Stimulated activated CD4-positive, alpha-beta T cell treated with anti-CD3 and anti-CD28 coated beads, Interleukin-12 subunit alpha, Interleukin-12 subunit beta, amount 100 ng/mL, for 48 hours (primary cell): ENCODE measurements at regions not wholly inside any gene's neighbourhood (a gene's known extent, or its start where the extent isn't known, plus 50 kb on each side); places are given as distances from the start of the nearest gene placed in this dataset.
"Not testable (repeated sequence)": the region's sequence is repeated elsewhere in the genome, so short reads cannot be mapped to it uniquely, and the experiment has no call there.

Source experiments
- DNase-seq, 3 donors: peaks; one replicate each; pipeline ENCODE4 v3.0.0-alpha.2; 2020; ENCODE audit warnings: low read depth in 2 of 3, low spot score in 1 of 3

DNA sequence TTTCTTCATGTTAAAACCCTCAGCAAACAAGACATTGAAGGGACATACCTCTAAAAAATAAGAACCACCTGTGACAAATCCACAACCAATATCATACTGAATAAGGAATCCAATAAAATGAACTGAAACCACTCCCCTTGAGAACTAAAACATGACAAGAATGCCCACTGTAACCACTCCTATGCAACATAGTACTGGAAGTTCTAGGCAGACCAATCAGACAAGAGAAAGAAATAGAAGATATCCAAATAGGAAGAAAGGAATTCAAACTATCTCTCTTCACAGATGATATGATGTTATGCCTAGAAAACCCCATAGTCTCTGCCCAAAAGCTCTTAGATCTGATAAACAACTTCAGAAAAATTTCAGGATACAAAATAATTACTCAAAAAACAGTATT lies 887.7 kb upstream of the CDH18 start:
- DNase-seq: not testable (repeated sequence)

- not testable (repeated sequence) for DNase-seq
These were observed 877.9 kb upstream of the CDH18 start for GRCh38 chr5:20865892-20866291.

- DNase-seq: no peak
These were observed 845.2 kb upstream of the CDH18 start for GRCh38 chr5:20833081-20833627.

DNA sequence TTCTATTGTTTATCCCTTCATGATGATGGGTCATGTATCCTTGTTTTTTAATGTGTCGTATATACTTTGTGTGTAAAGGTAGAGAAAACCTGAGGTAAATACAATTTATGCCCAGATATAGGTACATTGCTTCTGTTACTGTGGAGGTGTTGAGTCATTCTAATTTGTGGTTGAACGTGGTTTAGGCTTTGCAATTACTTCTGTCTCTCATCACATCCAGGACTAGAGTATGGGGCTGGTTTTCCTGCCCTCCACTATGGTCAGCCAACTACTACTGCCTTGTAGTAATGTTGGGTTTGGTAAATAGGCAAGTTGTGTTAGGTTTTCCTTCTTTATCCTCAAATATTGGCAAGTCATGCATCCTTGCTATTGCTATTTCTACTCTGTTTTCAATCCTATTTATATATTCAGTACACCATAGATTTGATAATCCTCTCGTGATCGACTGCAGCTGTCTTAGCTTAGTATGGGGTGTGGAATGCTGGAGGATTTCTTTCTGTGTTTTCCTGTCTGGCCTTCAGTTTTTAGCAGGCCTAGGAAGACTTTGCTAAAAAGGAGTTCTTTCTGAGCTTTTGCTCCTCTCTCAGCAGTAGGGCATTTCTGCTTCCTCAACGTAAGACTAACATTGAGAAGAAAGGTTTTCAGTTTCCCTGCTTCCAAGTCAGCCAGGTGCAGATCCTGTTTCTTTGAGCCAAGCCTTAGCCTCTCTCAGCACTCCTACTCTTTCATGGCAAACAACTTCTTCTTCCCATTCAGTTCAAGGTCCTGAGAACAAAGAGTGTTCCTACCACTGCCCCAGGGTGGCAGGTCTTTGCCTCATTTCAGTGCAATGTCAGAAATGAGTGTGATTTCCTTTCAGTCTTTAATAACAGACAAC lies 844.4 kb upstream of the CDH18 start:
- DNase-seq: no peak

GRCh38 chr5:20825951-20826350 lies 838.0 kb upstream of the CDH18 start:
- not testable (repeated sequence) for DNase-seq

DNA sequence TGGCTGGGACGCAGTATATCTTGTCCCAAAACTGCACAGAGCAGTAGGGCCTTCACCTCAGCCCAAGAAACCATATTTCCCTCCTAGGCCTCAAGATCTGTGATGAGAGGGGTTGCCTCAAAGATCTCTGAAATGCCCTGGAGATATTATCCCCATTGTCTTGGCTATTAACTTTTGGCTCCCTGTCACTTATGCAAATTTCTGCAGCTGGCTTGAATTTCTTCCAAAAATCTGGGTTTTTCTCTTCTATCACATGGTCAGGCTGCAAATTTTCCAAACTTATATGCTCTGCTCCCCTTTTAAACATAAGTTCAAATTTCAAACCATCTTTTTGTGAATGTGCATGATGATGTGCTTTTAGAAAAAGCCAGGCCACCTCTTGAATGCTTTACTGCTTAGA lies 809.2 kb upstream of the CDH18 start:
- not testable (repeated sequence) for DNase-seq

GRCh38 chr5:20784755-20785154 lies 796.8 kb upstream of the CDH18 start:
- not testable (repeated sequence) for DNase-seq

- DNase-seq: not testable (repeated sequence)
These were observed 795.5 kb upstream of the CDH18 start for GRCh38 chr5:20783484-20783883.

DNA sequence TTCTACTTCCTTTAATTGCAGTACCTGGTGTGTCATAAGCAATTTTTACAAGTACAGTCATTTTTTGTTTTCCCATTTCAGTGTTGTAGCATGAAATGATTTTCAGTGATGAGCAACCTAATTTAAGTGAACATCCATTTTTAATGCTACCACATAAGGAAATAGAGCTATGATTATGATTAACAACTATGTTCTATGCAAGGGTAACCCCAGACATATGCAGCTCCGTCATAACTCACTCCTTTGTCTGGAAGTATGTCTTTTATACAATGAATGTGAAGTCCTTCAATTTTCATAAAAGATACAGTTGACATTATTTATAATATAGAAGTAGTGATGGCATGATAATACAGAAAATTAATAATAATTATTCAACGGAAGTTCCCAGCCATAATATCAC lies 783.3 kb upstream of the CDH18 start:
- DNase-seq: not testable (repeated sequence)

GRCh38 chr5:20765074-20765473 lies 777.1 kb upstream of the CDH18 start:
- not testable (repeated sequence) for DNase-seq

DNA sequence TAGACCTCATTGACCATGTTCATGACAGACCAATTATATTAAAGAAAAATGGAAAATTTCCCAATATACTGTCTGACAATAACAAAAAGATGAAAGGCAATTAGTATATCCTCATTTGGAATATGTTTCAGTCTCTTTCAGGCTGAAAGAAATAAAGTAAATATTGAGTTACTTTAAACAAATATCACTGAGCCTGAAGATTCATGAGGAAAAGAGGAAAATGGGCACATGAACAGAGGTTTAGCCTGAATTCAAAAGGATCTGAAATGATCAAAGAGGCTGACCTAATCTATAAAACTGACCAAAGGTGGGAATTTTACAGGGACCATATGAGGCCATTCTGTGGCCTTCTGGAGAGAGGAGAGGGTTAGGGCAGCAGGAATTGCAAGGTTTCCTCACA lies 771.5 kb upstream of the CDH18 start:
- DNase-seq: not testable (repeated sequence)

DNA sequence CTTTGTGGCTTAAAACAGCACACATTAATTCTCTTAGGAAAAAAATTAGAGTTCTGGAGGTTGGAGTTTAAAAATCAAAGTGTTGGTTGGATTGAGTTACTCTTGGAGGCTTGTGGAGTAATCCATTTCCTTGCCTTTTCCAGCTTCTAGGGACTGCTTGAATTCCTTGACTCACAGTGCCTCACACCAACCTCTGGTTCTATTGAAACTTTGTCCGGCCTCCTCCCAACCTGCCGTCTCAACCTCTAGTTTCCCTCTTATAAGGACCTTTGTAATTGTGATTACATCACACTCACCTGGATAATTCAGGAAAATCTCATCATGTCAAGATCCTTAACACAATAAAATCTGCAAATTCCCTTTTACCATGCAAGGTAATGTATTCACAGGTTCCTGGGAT lies 764.2 kb upstream of the CDH18 start:
- not testable (repeated sequence) for DNase-seq

DNA sequence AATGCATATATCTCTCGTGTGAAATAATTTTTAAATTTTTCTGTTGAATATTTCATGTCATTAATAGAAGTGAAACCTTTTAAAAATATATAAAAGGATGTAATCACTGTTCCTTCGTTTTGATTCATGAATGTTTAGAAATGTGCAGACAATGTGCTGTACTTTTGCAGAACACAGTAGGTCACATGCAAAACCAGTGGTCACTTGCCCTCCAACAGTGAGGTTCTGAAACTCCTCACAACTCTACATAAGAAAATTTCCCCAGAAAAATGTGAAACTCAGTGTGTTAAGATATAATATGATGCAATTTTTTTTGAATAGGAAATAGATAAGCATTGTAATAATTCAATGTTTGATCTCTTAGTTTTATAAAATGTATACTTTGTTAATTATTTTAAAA lies 747.7 kb upstream of the CDH18 start:
- not testable (repeated sequence) for DNase-seq

GRCh38 chr5:20732223-20732622 lies 744.2 kb upstream of the CDH18 start:
- DNase-seq: not testable (repeated sequence)

- DNase-seq: not testable (repeated sequence)
These were observed 733.3 kb upstream of the CDH18 start for GRCh38 chr5:20721286-20721685.

- DNase-seq: not testable (repeated sequence)
These were observed 723.6 kb upstream of the CDH18 start for GRCh38 chr5:20711520-20712155.

- DNase-seq: not testable (repeated sequence)
These were observed 719.6 kb upstream of the CDH18 start for GRCh38 chr5:20707634-20708033.

- no peak for DNase-seq
These were observed 706.1 kb upstream of the CDH18 start for GRCh38 chr5:20694121-20694520.

DNA sequence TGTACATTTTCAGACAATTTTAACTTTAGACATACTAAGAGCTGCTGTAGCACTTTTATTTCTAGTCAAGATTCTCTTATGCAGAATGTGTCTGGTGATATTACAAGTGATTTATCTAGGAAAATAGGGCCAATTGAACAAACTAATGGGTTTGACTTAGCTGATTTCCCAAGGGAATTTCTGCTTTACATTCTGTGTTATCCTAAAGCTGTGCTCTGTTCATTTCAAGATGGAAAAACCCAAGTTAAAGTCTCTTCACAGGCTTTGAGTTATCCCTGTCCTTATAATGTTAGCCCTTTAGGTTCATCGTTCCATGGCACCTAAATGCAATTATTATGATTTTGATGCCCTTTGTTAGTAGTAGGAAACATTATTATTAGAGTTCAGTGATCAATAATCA lies 704.9 kb upstream of the CDH18 start:
- DNase-seq: no peak

GRCh38 chr5:20683241-20683940 lies 695.4 kb upstream of the CDH18 start:
- no peak for DNase-seq

GRCh38 chr5:20680718-20681302 lies 692.8 kb upstream of the CDH18 start:
- no peak for DNase-seq
